ENCODE measurements at regions not wholly inside any gene's neighbourhood (a gene's known extent, or its start where the extent isn't known, plus 50 kb on each side); places are given as distances from the start of the nearest gene placed in this dataset.

DNA sequence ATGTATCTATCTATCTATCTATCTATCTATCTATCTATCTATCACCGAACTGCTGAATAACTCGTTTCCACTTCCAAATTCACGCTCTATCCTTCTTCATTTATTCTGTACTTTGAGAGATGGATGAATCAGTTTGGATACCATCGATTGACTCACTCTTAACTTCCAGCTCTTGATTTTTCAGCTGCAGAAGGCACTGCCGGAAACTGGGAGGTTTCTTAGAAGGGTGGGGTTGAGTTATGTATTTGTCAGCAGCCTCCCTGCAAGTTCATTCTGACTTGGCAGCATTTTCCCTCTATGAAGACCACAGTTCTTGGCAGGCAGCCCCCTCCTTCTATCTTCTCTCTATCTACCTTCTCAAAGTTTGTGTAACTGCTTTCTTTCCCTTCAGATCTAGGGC lies 112.0 kb upstream of the MAGEB18 start:
- no peak for DNase-seq (ENCODE audit: low read depth, low spot score)

DNA sequence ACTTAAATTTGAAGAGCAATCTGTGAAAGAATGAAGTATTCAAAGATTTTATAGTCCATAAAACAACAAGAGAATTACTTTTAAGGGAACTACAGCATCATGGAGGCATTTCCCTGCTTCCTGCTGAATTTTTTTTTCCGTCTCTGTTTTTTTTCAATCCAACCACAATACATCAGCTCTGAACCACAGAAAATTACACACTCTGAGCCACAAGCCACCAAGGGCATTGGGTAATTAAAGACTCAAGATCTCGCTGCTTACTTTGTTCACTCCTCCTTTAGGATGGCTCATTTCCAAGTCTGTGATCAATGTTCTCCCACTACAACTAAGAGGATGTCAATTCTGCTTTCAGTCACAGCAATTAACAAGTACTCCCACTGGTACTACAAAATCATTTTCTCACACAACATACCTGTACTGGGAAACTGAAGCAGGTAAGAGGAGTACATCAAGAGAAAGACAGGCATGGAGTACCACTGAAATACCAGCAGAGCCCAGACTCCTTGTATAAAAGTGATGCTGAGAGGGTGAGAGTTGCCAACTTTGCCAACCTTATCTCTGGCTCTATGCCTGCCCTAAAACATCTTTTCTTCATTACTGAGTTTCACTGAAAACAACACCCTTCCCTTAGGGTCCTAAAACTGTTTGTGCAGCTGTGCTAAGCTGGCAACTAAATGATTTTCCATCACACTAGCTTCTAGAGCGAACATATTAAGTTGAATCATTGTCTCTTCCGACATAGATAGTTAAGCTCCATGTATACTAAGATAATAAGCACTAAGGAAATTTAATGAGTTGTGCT lies 105.8 kb upstream of the MAGEB18 start:
- peak; percentile 13 for DNase-seq (ENCODE audit: low read depth, low spot score)

DNA sequence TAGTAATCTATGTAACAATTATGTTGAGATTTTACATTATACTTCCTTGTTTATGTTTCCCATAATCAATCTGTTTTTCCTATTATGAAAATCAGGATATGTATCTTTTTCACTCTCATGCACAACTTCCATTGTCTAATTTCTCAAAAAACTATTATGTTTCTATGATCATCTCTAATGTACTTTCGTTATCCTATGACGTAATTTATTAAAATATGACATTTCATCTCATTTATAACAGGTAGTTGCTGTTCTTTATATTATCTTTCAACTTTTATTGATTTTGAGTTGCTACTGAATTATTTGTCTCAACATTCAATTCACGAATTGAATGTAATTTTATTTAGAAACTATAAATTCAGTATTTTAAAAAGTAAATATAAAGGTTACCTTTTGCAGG lies 100.8 kb upstream of the MAGEB18 start:
- DNase-seq (ENCODE audit: low read depth, low spot score), result no peak

DNA sequence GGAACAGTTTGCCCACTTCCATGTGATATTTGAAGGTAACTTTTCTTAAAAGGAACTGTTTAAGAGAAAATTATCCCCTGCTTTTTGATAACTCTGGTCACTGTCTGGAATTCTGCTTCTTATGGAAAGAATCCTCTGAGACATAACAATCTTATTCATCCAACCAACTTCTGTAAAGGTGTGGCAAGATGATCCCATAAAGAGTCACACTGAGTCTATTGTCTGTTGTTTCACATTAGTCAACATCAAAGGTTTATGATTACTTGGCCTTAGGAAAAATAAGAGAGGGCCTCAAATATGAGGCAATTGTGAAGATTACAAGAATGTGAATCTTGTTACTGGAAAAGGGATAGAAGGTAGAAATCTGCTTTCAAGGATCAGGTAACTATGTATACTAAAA lies 88.0 kb upstream of the MAGEB18 start:
- no peak for DNase-seq (ENCODE audit: low read depth, low spot score)

DNA sequence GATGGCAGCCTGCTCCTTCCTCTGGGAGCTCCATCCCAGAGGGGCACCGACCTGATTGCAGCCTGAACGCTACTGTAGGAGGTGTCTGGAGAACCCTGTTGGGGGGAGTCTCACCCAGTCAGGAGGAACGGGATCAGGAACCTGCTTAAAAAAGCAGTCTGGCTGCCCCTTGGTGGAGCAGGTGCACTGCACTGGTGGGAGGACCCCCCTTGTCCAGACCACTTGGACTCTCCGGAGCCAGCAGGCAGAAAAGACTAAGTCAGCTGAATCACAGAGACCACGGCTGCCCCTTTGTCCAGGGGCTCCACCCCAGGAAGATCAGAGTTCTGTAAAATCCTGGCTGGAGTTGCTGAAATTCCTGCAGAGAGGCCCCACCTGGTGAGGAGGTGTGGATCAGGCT lies 67.3 kb upstream of the MAGEB18 start:
- DNase-seq (ENCODE audit: low read depth, low spot score), result no peak

DNA sequence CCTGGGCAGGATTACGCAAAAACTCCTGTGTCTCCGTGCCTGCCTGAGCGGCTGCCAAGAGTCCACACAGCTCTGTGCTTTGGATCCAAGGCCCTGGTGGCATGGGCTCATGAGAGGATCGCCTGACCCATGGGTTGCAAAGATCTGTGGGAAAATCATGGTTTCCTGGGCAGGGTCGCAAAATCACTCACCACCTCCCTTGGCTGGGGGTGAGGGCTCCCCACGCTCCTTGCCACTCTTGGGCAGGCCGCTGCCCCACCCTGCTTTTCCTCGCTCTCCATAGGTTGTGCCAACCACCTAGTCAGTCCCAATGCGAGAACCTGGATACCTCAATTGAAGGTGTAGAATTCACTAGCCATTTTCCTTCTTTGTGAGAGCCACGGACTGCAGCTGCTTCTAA lies 66.5 kb upstream of the MAGEB18 start:
- DNase-seq (ENCODE audit: low read depth, low spot score), result no peak

DNA sequence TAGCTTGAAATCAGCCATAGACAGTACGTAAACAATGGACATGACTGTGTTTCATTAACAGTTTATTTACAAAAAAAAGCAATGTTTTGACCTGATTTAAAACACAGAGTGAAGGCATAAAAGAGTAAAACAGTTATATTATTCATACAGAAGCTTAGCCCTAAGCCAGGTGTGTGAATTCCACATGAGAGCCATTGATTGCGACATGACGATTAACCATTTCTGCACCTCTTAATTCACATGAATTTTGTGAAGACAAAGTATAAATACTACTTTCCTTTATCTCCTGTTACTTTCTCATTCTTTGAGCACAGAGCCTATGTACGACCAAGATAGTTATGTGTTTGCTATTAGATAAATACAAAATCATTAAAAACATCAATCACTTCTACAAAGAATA lies 55.0 kb upstream of the MAGEB18 start:
- DNase-seq (ENCODE audit: low read depth, low spot score), result no peak
